Chondrocyte (in vitro differentiated cells): ENCODE measurements at regions not wholly inside any gene's neighbourhood (a gene's known extent, or its start where the extent isn't known, plus 50 kb on each side); places are given as distances from the start of the nearest gene placed in this dataset.

Experiments
- DNase-seq: peaks from one replicate; pipeline ENCODE4 v3.0.0; 2021; ENCODE audit warnings: mixed read lengths, low spot score
- H3K27ac Mint-ChIP-seq: one replicate; pipeline ENCODE4 v1.8.0; 2021; ENCODE audit warnings: mild to moderate bottlenecking, moderate library complexity, mixed read lengths; ENCODE audit not compliant: unreplicated experiment
- H3K27me3 Mint-ChIP-seq: 2 replicates; pipeline ENCODE4 v1.8.0; 2021; ENCODE audit warnings: low read depth, mixed read lengths
- H3K36me3 Mint-ChIP-seq: 2 replicates; pipeline ENCODE4 v1.8.0; 2021; ENCODE audit warnings: low read depth, mixed read lengths
- H3K4me1 Mint-ChIP-seq: 2 replicates; pipeline ENCODE4 v1.8.0; 2021; ENCODE audit warnings: low read depth, mild to moderate bottlenecking, mixed read lengths
- H3K4me3 Mint-ChIP-seq: one replicate; pipeline ENCODE4 v1.8.0; 2021; ENCODE audit warnings: mild to moderate bottlenecking, moderate library complexity, mixed read lengths; ENCODE audit not compliant: unreplicated experiment
- H3K9me3 Mint-ChIP-seq: 2 replicates; pipeline ENCODE4 v1.8.0; 2021; ENCODE audit warnings: low read depth, mixed read lengths
- CTCF ChIP-seq: fragments of 200-600 bp; sonication (generic); IDR thresholded peaks from 2 replicates; pipeline ENCODE4 v1.5.0; 2021; ENCODE audit warnings: antibody characterized with exemption, mild to moderate bottlenecking, moderate library complexity

- TF ChIP-seq CTCF: no peak
- H3K4me1 Mint-ChIP-seq: peaks cover 6% of the 10 kb centered on the region
- H3K36me3 Mint-ChIP-seq: no peaks in the 10 kb centered on the region
- H3K27ac Mint-ChIP-seq: no peak overlapping the region
- peaks cover 16% of the 10 kb centered on the region for H3K27me3 Mint-ChIP-seq
- peak overlapping the region; percentile 64 for H3K4me3 Mint-ChIP-seq
- H3K9me3 Mint-ChIP-seq: no peaks in the 10 kb centered on the region
- DNase-seq: no peak
These were observed 109.6 kb upstream of the MTPN start for GRCh38 chr7:136086712-136087111.

- Mint-ChIP-seq H3K27me3 (peaks cover 16% of the 10 kb centered on the region), H3K4me1 (no peaks in the 10 kb centered on the region), H3K36me3 (no peaks in the 10 kb centered on the region), H3K27ac (no peak overlapping the region), H3K9me3 (no peaks in the 10 kb centered on the region), H3K4me3 (no peak overlapping the region)
- no peak for TF ChIP-seq CTCF
- no peak for DNase-seq
These were observed 102.8 kb upstream of the MTPN start for GRCh38 chr7:136079934-136080333.

GRCh38 chr7:136079478-136079892, 102.3 kb upstream of the MTPN start:
- Mint-ChIP-seq H3K4me3 (no peak overlapping the region), H3K27ac (no peak overlapping the region), H3K36me3 (no peaks in the 10 kb centered on the region), H3K27me3 (peaks cover 16% of the 10 kb centered on the region), H3K4me1 (no peaks in the 10 kb centered on the region), H3K9me3 (no peaks in the 10 kb centered on the region)
- no peak for DNase-seq
- TF ChIP-seq CTCF: no peak

- DNase-seq: no peak
- Mint-ChIP-seq H3K9me3 (no peaks in the 10 kb centered on the region), H3K27ac (no peak overlapping the region), H3K4me3 (no peak overlapping the region), H3K4me1 (no peaks in the 10 kb centered on the region), H3K27me3 (peaks cover 13% of the 10 kb centered on the region), H3K36me3 (no peaks in the 10 kb centered on the region)
- TF ChIP-seq CTCF: no peak
These were observed 101.9 kb upstream of the MTPN start for GRCh38 chr7:136079066-136079465.

- TF ChIP-seq CTCF: no peak
- Mint-ChIP-seq H3K9me3 (no peaks in the 10 kb centered on the region), H3K27ac (no peak overlapping the region), H3K4me3 (no peak overlapping the region), H3K36me3 (no peaks in the 10 kb centered on the region), H3K27me3 (peaks cover 13% of the 10 kb centered on the region), H3K4me1 (no peaks in the 10 kb centered on the region)
- no peak for DNase-seq
These were observed 101.5 kb upstream of the MTPN start for GRCh38 chr7:136078630-136079029.
